Astrocyte (in vitro differentiated cells and primary cell): ENCODE measurements at regions not wholly inside any gene's neighbourhood (a gene's known extent, or its start where the extent isn't known, plus 50 kb on each side); places are given as distances from the start of the nearest gene placed in this dataset.

Experiments used
- DNase-seq: peaks from one replicate; pipeline ENCODE4 v3.0.0-alpha.2; 2010; ENCODE audit warnings: low read depth
- FAIRE-seq: peaks from 2 replicates; lab custom pipeline; 2011; peaks lifted over from hg19 to GRCh38; lab: Jason Lieb, UNC
- H2AFZ ChIP-seq: 2 replicates; pipeline ENCODE4 v1.6.0; 2012; ENCODE audit warnings: low read depth, low read length, inconsistent platforms
- H3K27ac ChIP-seq: 2 replicates; pipeline ENCODE4 v1.5.1; 2011; ENCODE audit warnings: low read depth, low read length, inconsistent platforms
- H3K27me3 ChIP-seq: 2 replicates; pipeline ENCODE4 v1.6.0; 2011; ENCODE audit warnings: low read length, inconsistent platforms; ENCODE audit not compliant: insufficient read depth
- H3K36me3 ChIP-seq: 2 replicates; pipeline ENCODE4 v1.5.1; 2011; ENCODE audit warnings: low read length, inconsistent platforms; ENCODE audit not compliant: insufficient read depth
- H3K4me1 ChIP-seq: 2 replicates; pipeline ENCODE4 v1.5.1; 2011; ENCODE audit warnings: low read length, inconsistent platforms; ENCODE audit not compliant: insufficient read depth
- H3K4me2 ChIP-seq: 2 replicates; pipeline ENCODE4 v1.6.0; 2012; ENCODE audit warnings: low read length, inconsistent platforms
- H3K4me3 ChIP-seq: 2 replicates; pipeline ENCODE4 v1.5.1; 2011; ENCODE audit warnings: low read depth, mild to moderate bottlenecking, low read length, inconsistent platforms; ENCODE audit not compliant: insufficient read depth
- H3K79me2 ChIP-seq: 2 replicates; pipeline ENCODE4 v1.6.0; 2012; ENCODE audit warnings: mild to moderate bottlenecking, low read length, inconsistent platforms; ENCODE audit not compliant: insufficient read depth
- H3K9ac ChIP-seq: 2 replicates; pipeline ENCODE4 v1.6.0; 2012; ENCODE audit warnings: mild to moderate bottlenecking, low read length, inconsistent platforms
- H3K9me3 ChIP-seq: 2 replicates; pipeline ENCODE4 v1.5.1; 2012; ENCODE audit warnings: low read depth, mild to moderate bottlenecking, low read length, inconsistent platforms; ENCODE audit not compliant: insufficient read depth
- H4K20me1 ChIP-seq: 2 replicates; pipeline ENCODE4 v1.6.0; 2012; ENCODE audit warnings: low read length, inconsistent platforms; ENCODE audit not compliant: insufficient read depth
- H3K27ac Mint-ChIP-seq: one replicate; pipeline ENCODE4 v1.8.0; 2021; ENCODE audit warnings: mild to moderate bottlenecking, mixed read lengths; ENCODE audit not compliant: unreplicated experiment
- H3K27me3 Mint-ChIP-seq: one replicate; pipeline ENCODE4 v1.8.0; 2021; ENCODE audit warnings: low read depth, mixed read lengths; ENCODE audit not compliant: unreplicated experiment
- H3K36me3 Mint-ChIP-seq: one replicate; pipeline ENCODE4 v1.8.0; 2021; ENCODE audit warnings: low read depth, mixed read lengths; ENCODE audit not compliant: unreplicated experiment
- H3K4me1 Mint-ChIP-seq: one replicate; pipeline ENCODE4 v1.8.0; 2021; ENCODE audit warnings: low read depth, mixed read lengths; ENCODE audit not compliant: unreplicated experiment
- H3K4me3 Mint-ChIP-seq: one replicate; pipeline ENCODE4 v1.8.0; 2021; ENCODE audit warnings: mild to moderate bottlenecking, moderate library complexity, mixed read lengths; ENCODE audit not compliant: unreplicated experiment
- H3K9me3 Mint-ChIP-seq: one replicate; pipeline ENCODE4 v1.8.0; 2021; ENCODE audit warnings: mild to moderate bottlenecking, mixed read lengths; ENCODE audit not compliant: unreplicated experiment
- EZH2 ChIP-seq: IDR thresholded peaks from 2 replicates; pipeline ENCODE4 v1.6.1; 2012; ENCODE audit warnings: mild to moderate bottlenecking, low read length, inconsistent platforms; ENCODE audit not compliant: insufficient read depth
- TF ChIP-seq, protein P1 (sequence below): IDR thresholded peaks from 2 replicates; pipeline ENCODE4 v1.5.1; 2011; ENCODE audit warnings: low read depth, mild to moderate bottlenecking, inconsistent platforms, low read length, moderate library complexity; ENCODE audit not compliant: insufficient read depth

DNA sequence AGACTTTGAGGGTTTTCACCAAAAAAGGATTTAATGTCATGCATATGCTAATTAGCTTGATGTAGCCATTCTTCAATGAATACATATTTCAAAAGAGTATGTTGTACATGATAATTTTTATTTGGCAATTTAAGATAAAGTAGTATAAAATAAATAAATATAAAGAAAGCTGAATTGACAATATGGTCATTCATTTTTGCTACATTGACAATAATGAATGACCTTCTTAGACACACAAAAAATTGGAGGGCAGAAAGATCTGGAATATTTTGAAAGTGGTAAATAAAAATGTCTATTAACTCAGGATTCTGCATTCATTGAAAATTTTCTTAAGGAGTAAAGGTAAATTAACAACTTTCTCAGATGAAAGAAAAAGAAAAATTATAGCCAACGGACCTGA, 324.8 kb upstream of the FTMT start:
- H3K36me3 Mint-ChIP-seq: no peaks in the 10 kb centered on the region
- H3K79me2 ChIP-seq: no peaks in the 10 kb centered on the region
- no peaks in the 10 kb centered on the region for H4K20me1 ChIP-seq
- H3K4me2 ChIP-seq: no peak overlapping the region
- H3K9me3 Mint-ChIP-seq: no peaks in the 10 kb centered on the region
- no peak overlapping the region for H3K4me3 ChIP-seq
- H3K36me3 ChIP-seq: no peaks in the 10 kb centered on the region
- H3K9ac ChIP-seq: no peak overlapping the region
- H3K27me3 Mint-ChIP-seq: no peaks in the 10 kb centered on the region
- FAIRE-seq: no peak
- H3K4me1 ChIP-seq: no peaks in the 10 kb centered on the region
- H3K27me3 ChIP-seq: no peaks in the 10 kb centered on the region
- no peak overlapping the region for H3K4me3 Mint-ChIP-seq
- no peak overlapping the region for H3K27ac ChIP-seq
- DNase-seq: no peak
- H2AFZ ChIP-seq: no peak overlapping the region
- no peaks in the 10 kb centered on the region for H3K9me3 ChIP-seq
- no peaks in the 10 kb centered on the region for H3K4me1 Mint-ChIP-seq
- no peak overlapping the region for H3K27ac Mint-ChIP-seq
- TF ChIP-seq, protein P1, sequence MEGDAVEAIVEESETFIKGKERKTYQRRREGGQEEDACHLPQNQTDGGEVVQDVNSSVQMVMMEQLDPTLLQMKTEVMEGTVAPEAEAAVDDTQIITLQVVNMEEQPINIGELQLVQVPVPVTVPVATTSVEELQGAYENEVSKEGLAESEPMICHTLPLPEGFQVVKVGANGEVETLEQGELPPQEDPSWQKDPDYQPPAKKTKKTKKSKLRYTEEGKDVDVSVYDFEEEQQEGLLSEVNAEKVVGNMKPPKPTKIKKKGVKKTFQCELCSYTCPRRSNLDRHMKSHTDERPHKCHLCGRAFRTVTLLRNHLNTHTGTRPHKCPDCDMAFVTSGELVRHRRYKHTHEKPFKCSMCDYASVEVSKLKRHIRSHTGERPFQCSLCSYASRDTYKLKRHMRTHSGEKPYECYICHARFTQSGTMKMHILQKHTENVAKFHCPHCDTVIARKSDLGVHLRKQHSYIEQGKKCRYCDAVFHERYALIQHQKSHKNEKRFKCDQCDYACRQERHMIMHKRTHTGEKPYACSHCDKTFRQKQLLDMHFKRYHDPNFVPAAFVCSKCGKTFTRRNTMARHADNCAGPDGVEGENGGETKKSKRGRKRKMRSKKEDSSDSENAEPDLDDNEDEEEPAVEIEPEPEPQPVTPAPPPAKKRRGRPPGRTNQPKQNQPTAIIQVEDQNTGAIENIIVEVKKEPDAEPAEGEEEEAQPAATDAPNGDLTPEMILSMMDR: no peak
- TF ChIP-seq EZH2: no peak

DNA sequence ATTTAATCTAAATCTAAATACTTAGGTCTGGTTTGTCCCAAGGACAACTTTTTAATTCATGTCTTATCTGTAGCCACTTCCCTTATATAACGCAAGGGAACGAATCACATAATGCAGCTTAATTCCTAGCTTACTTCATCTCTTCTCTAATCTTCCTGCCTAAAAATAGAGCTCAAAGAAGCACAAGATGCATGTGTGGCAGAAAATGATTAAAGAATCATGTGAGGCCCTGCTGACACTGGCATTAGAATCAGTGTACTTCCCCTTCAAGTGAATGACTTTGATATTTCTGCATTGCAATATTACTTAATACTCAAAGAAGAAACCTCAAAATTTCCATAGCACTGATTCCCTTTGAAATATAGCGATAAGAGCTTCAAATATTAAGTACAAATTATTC, 317.9 kb upstream of the FTMT start:
- Histone ChIP-seq H3K79me2 (no peaks in the 10 kb centered on the region), H3K9ac (no peak overlapping the region), H3K9me3 (no peaks in the 10 kb centered on the region), H3K36me3 (no peaks in the 10 kb centered on the region), H3K27me3 (no peaks in the 10 kb centered on the region), H3K27ac (no peak overlapping the region), H3K4me1 (no peaks in the 10 kb centered on the region), H3K4me2 (no peak overlapping the region), H2AFZ (no peak overlapping the region), H4K20me1 (no peaks in the 10 kb centered on the region), H3K4me3 (no peak overlapping the region)
- no peak for DNase-seq
- no peak overlapping the region for H3K27ac Mint-ChIP-seq
- H3K9me3 Mint-ChIP-seq: no peaks in the 10 kb centered on the region
- H3K36me3 Mint-ChIP-seq: no peaks in the 10 kb centered on the region
- H3K27me3 Mint-ChIP-seq: no peaks in the 10 kb centered on the region
- no peak overlapping the region for H3K4me3 Mint-ChIP-seq
- no peaks in the 10 kb centered on the region for H3K4me1 Mint-ChIP-seq
- FAIRE-seq: no peak
- TF ChIP-seq, protein P1: no peak
- no peak for TF ChIP-seq EZH2

DNA sequence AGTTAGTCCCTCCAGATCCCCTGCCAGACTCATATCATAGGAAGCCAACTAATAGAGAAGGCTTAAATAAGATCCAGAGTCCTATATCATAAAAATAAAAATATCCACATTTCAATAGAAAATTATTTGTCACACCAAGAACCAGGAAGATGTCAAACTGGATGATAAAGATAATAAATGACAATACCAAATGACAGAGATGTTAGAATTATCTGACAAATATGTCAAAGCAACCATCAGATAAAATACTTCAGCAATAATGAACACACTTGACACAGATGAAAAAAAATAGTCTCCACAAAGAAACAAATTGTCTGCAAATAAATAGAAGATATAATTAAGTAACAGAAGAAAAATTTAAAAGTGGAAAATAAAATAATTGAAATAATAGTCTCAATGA, 300.7 kb upstream of the FTMT start:
- Histone ChIP-seq H4K20me1 (no peaks in the 10 kb centered on the region), H3K4me1 (no peaks in the 10 kb centered on the region), H3K4me3 (no peak overlapping the region), H3K36me3 (no peaks in the 10 kb centered on the region), H3K9ac (no peak overlapping the region), H3K27ac (no peak overlapping the region), H3K4me2 (no peak overlapping the region), H2AFZ (no peak overlapping the region), H3K79me2 (no peaks in the 10 kb centered on the region), H3K9me3 (no peaks in the 10 kb centered on the region), H3K27me3 (no peaks in the 10 kb centered on the region)
- no peak overlapping the region for H3K27ac Mint-ChIP-seq
- no peak overlapping the region for H3K4me3 Mint-ChIP-seq
- no peaks in the 10 kb centered on the region for H3K36me3 Mint-ChIP-seq
- no peak for FAIRE-seq
- no peak for DNase-seq
- H3K9me3 Mint-ChIP-seq: peaks cover 4% of the 10 kb centered on the region
- H3K27me3 Mint-ChIP-seq: no peaks in the 10 kb centered on the region
- TF ChIP-seq, protein P1: no peak
- H3K4me1 Mint-ChIP-seq: peaks cover 4% of the 10 kb centered on the region
